Embryonic facial prominence (tissue), 1 donor: ENCODE measurements at regions not wholly inside any gene's neighbourhood (a gene's known extent, or its start where the extent isn't known, plus 50 kb on each side); places are given as distances from the start of the nearest gene placed in this dataset.
"Not testable (repeated sequence)": the region's sequence is repeated elsewhere in the genome, so short reads cannot be mapped to it uniquely, and the experiment has no call there.

Experiments
- DNase-seq: peaks from one replicate; pipeline ENCODE4 v3.0.0-alpha.2; 2016; ENCODE audit errors: extremely low spot score

DNA sequence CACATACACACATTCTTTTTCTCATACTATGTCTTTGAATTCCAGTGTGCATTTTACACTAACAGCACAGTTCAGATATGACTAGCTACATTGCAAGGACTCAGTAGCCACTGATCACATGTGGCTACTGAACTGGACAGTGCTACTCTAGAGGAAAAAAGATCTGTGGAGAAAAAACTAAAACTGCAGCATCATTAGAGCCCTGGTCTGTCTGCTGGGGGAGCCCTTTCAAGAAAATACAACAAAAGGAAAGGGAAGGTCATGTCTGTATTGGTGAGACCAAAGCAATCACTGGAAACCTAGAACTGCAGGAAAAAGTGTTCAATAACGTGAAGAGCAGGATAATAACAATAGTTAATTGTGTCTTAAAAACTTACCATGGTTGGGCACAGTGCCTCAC is 132.3 kb upstream of the JARID2 start:
- no peak for DNase-seq

DNA sequence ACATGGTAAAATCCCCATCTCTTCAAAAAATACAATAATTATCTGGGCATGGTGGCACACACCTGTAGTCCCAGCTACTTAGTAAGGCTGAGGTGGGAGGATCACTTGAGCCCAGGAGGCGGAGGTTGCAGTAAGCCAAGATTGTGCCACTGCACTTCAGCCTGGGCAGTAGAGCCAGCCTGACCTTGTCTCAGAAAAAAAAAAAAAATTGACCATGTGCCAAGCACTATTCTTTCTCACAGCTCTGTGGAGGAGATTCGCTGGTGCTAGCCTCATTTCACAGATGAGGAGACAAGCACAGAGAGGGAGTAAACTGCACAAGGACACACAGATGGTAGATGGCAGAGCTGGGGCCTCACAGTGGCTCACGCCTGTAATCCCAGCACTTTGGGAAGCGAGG is 131.8 kb upstream of the JARID2 start:
- no peak for DNase-seq

DNA sequence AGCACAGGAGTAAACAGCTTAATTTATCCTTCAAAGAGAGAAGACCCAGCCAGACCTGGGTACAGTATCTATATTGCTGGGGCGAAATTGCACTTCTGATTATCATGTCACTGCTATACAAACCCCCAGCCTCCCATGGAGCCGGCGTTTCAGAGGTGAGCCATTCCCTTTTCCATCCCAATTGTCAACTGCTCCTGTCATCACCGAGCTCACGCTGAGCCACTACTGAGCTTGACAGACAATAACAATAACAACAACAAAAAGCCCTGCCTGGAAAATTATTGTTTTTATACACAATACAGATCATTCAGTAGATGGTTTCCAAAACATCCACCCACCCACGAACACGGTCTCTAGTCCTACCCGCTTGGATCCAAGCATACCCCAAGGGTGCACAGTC is 129.0 kb upstream of the JARID2 start:
- no peak for DNase-seq

DNA sequence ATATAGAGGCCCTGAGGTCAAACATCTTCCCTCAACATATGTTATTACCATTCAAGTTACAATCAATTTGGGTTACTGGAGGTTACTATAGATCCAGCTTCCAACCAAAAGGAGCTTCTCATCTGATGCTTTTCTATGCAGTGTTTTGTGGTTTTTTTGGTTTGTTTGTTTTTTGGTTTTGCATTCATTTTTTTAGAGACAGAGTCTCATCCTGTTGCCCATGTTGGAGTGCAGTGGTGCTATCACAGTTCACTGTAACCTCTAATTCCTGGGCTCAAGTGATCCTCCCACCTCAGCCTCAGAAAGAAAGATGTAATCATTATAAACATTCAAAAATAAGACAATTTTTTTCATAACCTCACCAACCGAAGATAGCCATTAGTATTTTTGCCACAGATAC is 124.4 kb upstream of the JARID2 start:
- DNase-seq, result no peak

DNA sequence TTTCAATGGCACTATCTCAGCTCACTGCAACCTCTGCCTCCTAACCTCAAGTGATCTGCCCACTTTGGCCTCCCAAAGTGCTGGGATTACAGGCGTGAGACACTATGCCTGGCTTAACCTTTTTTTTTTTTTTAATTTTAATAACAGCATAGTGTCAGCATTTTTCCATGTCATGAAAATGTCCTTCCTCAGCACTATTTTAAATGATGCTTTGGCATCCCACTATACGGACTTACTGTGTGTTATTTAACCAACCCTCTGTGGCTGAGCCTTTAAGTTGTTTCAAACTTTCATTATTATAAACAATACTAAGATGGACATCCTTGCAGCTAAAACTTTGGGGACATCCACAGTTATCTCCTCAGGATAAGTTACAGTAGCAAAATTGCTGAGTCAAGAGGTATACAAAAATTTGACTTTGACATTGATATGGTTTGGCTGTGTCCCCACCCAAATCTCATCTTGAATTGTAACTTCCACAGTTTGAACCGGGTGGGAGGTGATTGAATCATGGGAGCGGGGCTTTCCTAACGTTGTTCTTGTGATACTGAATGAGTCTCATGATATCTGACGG is 123.8 kb upstream of the JARID2 start:
- DNase-seq, result no peak

DNA sequence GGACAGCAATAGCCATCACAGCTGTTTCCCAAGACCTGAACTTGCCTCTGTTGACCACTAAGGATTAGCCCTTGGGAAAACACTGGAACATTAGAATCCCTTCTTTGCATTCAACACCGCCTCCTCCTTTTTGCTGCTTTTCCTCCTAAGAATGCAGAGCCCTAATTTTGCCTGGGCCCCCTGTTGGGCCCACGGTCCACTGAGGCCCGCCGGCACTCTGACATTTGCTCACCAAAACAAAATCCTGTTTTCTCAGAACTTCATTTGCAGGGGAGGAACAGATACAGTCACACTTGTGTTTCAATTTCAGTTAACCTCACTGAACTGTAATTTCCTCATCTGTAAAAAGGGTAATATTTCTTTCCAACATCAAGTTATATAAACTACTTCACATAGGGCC is 116.0 kb upstream of the JARID2 start:
- DNase-seq, result no peak

DNA sequence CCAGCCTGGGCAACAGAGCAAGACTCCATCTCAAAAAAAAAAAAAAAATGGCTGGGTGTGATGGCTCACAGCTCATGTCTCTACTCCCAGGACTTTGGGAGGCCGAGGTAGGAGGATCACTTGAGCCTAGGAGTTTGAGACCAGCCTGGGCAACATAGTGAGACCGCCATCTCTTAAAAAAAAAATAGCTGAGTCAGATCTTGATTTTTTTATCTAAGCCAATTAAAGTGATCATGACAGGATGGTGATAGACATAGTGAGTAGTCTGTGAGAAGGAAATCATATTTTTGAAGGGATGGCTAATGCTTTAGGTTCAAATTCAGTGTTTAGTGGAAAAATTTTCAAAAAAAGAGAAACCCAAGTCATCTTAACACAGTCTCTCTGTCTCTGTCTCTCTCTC is 114.6 kb upstream of the JARID2 start:
- no peak for DNase-seq

DNA sequence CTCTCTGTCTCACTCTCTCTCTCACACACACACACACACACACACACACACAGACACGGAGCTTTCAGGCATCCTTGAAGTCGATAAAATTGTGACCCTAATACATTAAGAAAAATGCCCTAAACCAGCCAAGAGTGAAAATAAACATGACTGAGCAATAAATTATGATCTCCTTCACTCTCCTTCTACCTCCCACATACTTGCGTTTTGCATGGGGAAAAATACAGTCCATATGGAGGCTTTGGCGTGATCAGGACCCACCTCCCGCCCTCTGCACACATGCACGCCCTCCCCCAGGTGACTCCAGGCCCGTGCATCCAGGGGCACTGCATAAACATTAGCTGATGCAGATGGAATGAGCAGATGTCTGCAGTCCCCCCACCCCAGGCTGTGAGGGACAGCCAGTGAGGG is 114.2 kb upstream of the JARID2 start:
- DNase-seq, result no peak

DNA sequence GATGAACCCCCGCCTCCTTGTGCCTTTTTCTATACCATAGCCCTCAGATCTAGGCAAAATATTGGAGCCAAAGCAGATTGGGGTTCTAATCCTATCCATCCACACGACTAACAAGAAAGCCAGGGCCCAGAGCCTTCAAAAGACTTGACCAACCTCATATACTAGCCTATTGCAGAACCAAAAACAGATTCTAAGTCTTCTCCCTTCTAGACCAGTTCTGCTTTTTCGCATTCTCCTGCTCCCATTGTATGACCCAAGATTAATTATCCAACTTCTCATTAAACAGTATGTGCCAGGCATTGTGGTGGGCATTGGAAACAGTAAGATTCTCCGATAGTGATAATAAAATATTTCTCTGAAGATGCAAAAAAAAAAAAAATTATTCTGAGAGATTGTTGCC is 113.7 kb upstream of the JARID2 start:
- DNase-seq, result no peak

DNA sequence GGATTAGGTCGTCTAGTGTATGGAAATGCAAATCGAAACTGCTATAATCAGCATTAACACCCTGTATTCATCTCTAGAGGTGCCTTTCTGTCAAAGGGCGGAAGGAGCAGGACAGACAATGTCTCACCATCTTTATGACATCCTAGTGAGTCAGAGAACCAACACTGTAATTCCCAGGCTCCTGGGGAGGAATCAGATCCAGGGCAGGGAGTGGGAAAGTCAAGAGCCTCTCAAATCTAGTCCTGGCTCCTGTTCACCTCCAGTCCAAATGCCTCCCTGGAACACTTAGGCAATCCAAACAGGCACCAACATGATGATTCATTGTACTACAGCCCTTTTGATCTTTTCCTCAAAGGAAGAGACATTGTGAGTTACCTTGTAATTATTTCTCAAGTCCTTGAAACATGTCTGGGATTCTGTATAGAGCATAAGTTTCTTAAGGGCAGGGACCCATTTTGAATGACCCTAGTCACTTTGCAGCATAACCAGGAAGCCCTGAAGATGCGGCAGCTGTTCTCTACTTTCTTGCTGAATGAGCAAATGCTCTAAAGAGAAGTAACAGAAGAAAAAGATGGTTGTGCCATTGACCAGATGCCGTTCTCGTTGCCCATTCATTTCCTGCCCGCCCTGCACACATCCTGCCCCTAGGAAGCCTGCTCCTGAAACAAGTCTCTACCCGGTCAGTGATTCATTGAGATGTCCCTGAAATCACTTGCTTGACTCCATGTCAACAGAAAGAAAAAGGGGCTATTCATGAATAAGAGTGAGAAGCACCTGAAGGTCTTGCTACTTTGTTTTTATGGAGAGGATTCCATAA is 112.8 kb upstream of the JARID2 start:
- DNase-seq, result no peak

DNA sequence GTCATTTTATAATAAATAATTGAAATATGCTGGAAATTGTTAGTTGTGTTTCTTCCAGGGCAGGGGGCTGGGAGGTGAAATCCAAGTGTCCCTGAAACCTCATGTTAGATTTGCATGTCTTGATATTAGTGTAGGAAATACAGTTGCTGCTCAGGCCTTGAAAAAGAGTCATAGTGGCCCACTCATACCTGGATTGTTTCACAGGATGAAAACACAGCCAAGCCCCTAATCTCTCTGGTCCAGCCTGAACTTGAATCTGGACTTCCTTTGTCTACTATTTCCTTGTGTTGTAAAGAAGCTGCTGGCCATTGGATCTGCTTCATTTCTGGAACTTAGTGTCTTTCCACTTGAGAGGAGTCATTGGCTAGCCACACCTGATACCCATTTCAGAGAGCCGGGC is 108.8 kb upstream of the JARID2 start:
- no peak for DNase-seq

DNA sequence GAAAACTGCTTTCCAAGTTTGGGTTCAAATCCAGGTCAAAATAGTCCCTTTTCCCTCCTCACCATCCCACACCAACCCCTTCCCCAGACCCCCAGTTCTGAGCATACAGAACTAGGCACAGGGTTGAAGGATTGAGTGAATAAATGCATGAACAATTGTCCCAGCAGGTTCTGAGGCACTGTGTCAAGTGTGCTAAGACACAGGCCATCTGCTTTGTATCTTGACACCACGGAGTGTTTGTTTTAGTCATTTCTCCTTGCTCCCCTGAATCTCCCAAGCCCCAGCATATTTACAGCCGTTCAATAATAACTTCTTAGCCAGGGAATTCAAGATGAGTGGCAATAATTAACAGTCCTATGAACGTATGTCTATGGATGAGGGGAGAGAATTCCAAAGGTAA is 102.8 kb upstream of the JARID2 start:
- DNase-seq, result no peak

DNA sequence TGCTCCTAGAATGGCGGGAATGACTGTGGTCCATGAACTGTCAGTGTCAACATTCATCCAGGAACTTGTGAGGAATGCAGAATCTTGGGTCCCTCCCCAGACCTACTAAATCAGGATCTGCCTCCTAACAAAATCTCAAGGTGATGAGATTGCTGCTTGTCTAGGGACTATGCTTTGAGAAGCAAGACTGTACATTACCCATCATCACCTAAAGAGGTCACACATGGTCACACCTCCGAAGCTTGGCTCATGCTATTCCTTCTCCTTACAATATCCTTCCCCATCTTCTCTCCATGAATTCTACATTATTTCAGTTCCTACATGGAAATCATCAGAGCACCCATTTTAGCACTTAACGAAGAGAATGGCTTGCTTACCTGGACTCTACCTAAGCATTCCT is 102.3 kb upstream of the JARID2 start:
- DNase-seq, result no peak

DNA sequence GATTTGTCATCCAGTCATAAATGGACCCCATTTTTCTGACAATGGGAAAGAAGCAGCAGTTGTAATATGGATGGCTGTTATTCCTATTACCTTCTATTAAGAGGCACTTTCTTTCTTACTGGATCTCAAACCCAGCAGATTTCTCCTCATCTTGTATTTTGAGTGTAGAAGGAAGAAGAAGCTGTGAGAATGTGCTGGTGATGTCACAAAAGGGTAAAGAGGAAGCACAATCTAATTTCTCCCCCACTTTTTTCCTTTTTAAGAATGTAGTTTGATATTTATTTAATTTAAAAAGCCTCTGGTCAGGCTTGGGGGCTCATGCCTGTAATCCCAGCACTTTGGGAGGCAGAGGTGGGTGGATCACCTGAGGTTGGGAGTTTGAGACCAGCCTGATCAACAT is 100.0 kb upstream of the JARID2 start:
- DNase-seq, result no peak

DNA sequence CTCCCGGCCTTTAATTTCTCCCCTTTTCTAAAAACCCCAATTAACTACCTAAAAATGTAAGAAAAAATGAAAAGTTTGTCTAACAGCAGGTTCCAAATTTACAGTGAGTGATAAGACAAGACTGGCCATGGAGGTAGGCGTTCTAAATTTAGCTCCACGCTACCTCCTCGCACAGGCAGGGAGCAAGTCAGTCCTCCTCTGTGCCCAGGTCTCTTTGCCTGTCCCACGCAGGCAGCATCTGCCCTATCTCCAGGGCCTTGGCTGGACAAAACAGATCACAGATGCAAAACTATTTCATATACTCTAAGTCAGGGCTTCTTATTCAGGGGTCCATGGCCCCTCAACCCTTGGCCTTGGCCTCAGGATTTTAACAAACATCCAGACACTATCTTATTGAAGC is 98.0 kb upstream of the JARID2 start:
- no peak for DNase-seq

DNA sequence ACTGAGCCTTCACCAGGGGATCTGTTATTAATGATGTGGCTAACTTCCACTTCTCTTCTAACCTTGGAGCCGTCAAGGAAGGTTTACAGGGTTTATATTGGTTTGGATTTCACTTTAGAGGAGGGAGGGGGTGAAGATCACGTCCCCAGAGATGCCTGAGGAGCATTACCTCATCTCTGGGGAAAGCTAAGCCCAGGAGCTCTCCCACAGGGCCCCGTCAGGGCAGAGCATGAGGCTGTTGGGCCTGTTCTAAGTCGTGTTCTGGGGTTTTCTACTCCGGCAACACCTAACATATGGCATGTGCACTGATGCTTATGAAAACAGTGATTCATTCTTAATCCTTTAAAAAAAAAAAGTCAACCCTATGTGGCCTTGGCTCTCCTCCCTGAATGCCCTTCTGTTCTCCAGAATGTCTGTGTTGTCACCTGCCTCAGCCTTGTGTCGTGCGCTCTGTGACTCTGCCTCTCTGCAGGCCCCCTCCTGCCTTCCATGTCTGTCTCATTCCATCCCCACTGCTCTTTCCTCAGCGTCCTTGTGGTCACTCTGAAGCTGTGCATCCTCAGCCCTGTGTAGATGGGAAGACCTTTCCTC is 97.4 kb upstream of the JARID2 start:
- DNase-seq, result no peak

DNA sequence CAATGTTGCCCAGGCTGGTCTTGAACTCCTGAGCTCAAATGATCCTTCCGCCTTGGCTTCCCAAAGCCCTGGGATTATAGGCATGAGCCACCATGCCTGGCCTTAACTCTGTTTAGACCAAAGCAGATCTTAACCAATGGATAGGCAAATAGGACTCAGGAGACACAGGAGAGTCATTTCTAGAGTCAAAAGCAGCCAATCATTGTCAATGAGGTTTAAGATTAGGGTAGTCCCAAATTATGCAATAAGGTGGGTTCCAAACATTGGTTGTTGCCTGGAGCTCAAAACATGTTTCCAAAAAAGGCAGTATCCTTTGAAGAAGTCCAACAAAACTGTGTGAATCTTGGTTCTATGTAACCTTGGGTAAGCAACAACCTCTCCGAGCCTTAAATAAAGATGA is 95.7 kb upstream of the JARID2 start:
- no peak for DNase-seq

DNA sequence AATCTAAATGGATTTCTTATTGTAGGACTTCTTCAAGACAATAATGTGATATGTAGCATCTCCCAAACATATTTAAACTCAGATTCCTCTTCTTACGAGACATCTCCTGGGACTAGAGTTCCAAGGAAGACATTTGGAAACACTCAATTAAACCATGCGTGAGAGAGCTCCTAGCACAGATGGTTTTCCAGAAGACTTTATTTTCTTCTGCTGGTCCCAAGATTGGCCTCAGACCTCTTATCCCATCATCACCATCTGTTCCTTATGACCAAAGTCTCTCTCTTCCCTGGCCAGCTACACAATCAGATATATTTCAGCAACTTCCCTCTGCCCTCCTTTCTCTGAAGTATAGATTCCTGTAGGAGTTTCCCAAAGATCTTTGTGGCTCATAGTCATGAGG is 93.2 kb upstream of the JARID2 start:
- DNase-seq, result no peak

DNA sequence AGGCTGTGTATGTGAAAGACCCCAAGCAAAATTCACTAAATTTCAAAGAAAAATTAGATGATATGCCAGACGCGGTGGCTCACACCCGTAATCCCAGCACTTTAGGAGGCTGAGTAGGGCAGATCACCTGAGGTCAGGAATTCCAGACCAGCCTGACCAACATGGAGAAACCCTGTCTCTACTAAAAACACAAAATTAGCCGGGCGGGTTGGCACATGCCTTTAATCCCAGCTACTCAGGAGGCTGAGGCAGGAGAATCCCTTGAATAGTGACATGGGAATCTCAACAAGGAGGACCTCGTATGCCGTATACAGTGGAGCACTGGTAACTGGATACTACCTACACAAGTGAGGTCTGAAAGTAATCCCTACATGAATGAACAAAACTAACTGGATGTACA is 92.7 kb upstream of the JARID2 start:
- no peak for DNase-seq

DNA sequence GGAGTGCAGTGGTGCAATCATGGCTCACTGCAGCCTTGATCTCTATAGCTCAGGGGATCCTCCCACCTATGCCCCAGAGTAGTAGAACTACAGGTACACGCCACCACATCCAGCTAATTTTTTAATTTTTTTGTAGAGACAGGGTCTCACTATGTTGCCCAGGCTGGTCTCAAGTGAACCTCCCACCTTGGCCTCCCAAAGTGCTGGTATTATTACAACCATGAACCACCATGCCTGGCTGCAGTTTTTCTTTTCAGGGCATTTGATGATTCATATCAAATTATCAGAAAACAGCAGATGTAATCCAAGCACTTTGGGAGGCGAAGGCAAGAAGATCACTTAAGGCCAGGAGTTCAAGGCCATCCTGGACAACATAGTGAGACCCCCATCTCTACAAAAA is 88.4 kb upstream of the JARID2 start:
- DNase-seq, result no peak

DNA sequence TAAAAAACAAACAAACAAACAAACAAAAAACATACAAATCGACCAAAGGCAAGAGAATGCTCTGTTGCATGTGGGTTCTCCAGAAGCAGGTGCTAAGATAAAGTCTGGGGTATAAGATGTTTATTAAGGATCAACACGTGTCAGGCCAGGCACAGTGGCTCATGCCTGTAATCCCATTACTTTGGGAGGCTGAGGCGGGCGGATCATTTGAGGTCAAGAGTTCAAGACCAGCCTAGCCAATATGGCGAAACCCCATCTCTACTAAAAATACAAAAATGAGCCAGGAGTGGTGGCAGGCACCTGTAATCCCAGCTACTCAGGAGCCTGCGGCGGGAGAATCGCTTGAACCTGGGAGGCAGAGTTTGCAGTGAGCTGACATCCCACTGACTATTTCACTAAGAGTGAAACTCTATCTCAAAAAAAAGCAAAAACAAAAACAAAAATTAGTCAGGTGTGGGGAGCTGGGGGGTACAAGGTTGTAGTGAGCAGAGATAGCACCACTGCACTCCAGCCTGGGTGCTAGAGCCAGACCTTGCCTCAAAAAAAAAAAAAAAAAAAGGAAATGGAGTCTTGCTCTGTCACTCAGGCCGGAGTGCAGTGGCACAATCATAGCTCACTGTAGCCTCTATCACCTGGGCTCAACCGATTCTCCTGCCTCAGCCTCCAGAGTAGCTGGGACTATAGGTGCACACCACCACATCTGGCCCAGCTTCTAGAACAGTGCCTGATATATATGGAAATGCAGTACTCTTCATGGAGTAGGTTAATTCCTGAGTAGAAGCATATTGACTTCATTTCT is 86.8 kb upstream of the JARID2 start:
- DNase-seq, result no peak

DNA sequence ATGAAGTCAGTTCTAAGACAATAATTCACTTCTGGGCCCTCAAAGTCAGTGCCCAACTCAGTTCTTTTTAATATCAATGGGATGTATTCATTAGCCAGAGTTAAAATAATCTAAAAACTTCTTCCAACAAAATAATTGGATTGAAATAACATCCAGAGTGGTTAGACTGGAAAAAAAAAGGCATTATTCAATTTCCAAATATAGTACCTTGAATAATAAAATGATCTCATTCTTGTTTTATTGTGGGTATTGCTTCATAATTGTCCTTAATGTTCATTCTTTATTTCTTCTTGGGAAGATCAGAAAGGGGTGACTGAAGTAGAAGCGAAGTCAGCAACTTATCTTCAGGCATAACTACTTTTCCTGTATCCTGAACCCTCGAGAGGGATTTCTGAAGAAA is 85.1 kb upstream of the JARID2 start:
- DNase-seq, result no peak

DNA sequence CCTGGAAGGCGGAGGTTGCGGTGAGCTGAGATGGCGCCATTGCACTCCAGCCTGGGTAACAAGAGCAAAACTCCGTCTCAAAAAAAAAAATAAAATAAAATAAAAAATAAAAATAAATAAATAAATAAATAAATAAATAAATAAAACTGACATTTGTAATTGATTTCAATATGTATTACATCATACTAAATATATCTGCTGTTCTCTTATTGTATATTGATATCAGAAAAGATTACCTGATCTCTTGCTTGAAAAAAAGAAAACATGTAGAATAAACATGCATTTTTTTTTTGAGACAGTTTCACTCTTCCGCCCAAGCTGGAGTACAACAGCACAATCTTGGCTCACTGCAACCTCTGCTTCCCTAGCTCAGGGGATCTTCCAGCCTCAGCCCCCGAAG is 81.0 kb upstream of the JARID2 start:
- DNase-seq, result not testable (repeated sequence)
